ENCODE measurements at regions not wholly inside any gene's neighbourhood (a gene's known extent, or its start where the extent isn't known, plus 50 kb on each side); places are given as distances from the start of the nearest gene placed in this dataset.

GRCh38 chr20:39756828-39757227 lies 794.7 kb downstream of the DHX35 start:
- no peaks in the 10 kb centered on the region for H3K4me1 ChIP-seq (replicated peaks in 1 of 4; ENCODE audit: control insufficient read depth in 3 of 4, insufficient read depth in 4 of 4, low read length in 3 of 4)
- H3K4me2 ChIP-seq (ENCODE audit: insufficient read depth in 1 of 2, low read depth in 2 of 2, low read length in 2 of 2) = no peak overlapping the region
- peaks cover 0 to 1% of the 10 kb centered on the region in 2 experiments for H4K20me1 ChIP-seq (replicated peaks in 1 of 2; ENCODE audit: control insufficient read depth in 1 of 2, insufficient read depth in 2 of 2, low read length in 2 of 2)
- H3K18ac ChIP-seq (ENCODE audit: extremely low read depth, low read length) = no peak overlapping the region
- H4K91ac ChIP-seq (replicated peaks; ENCODE audit: insufficient read length, low read length) = no peak overlapping the region
- POLR2A ChIA-PET (ENCODE audit: partially characterized antibody) = no interaction called here
- H2BK120ac ChIP-seq (replicated peaks; ENCODE audit: low read depth, low read length) = no peak overlapping the region
- FAIRE-seq (no peak), DNase-seq (ENCODE audit: low read depth in 1 of 2, low spot score in 2 of 2) (no peak)
- H2BK5ac ChIP-seq (ENCODE audit: low read depth, low read length) = no peak overlapping the region
- H3K23ac ChIP-seq (ENCODE audit: insufficient read length) = no peak overlapping the region
- H3K4me3 ChIP-seq (ENCODE audit: extremely low read depth in 1 of 4, insufficient read depth in 2 of 4, low read depth in 3 of 4, low read length in 4 of 4) = no peak overlapping the region
- no peak overlapping the region for H2BK15ac ChIP-seq (ENCODE audit: low read length)
- no peak overlapping the region for H2AFZ ChIP-seq (ENCODE audit: low read length)
- no peak overlapping the region for H3K9ac ChIP-seq (replicated peaks in 1 of 4; ENCODE audit: extremely low read depth in 1 of 4, low read depth in 3 of 4, low read length in 3 of 4)
- no peak overlapping the region for H3K4ac ChIP-seq (replicated peaks; ENCODE audit: insufficient read length, low read depth, low read length)
- H3K56ac ChIP-seq (replicated peaks; ENCODE audit: insufficient read length, low read depth, low read length) = no peak overlapping the region
- no peaks in the 10 kb centered on the region for H3K23me2 ChIP-seq (ENCODE audit: low read depth, low read length)
- no peak overlapping the region for H2AK5ac ChIP-seq (ENCODE audit: low read depth, low read length)
- H4K8ac ChIP-seq (ENCODE audit: extremely low read depth, insufficient read depth, low read length) = no peak overlapping the region
- no peaks in the 10 kb centered on the region for H3K9me3 ChIP-seq (ENCODE audit: insufficient read depth in 2 of 2, low read depth in 1 of 2, low read length in 1 of 2)
- H3K27me3 ChIP-seq (replicated peaks in 1 of 4; ENCODE audit: control insufficient read depth in 3 of 4, extremely low read depth in 1 of 4, insufficient read depth in 3 of 4, low read length in 3 of 4) = no peaks in the 10 kb centered on the region
- no peaks in the 10 kb centered on the region for H3K79me1 ChIP-seq (ENCODE audit: low read depth, low read length)
- no peak overlapping the region for H2BK12ac ChIP-seq (ENCODE audit: low read depth, low read length)
- no peak overlapping the region for H3K27ac ChIP-seq (ENCODE audit: low read depth, low read length)
- no peak overlapping the region for H2BK20ac ChIP-seq (ENCODE audit: low read length)
- H3K36me3 ChIP-seq (ENCODE audit: control insufficient read depth in 2 of 4, insufficient read depth in 4 of 4, low read length in 3 of 4) = no peaks in the 10 kb centered on the region
- H3K14ac ChIP-seq (ENCODE audit: insufficient read length) = no peak overlapping the region
- no peak overlapping the region for H4K5ac ChIP-seq (ENCODE audit: insufficient read length, low read depth, low read length)
- CTCF ChIA-PET (ENCODE audit: partially characterized antibody) = no interaction called here
- no peak for TF ChIP-seq SIX5 (IDR thresholded peaks at IDR 0.05; ENCODE audit: low read depth, low read length)
- no peak for TF ChIP-seq TCF12 (IDR thresholded peaks at IDR 0.05; ENCODE audit: low read depth, low read length)
- TF ChIP-seq KDM1A (IDR thresholded peaks at IDR 0.05; ENCODE audit: borderline replicate concordance, low read length) = no peak
- TF ChIP-seq RXRA (IDR thresholded peaks at IDR 0.05; ENCODE audit: insufficient read depth, low read depth, low read length) = no peak
- TF ChIP-seq JUN (IDR thresholded peaks at IDR 0.05; ENCODE audit: low read depth, low read length) = no peak
- TF ChIP-seq SRF (IDR thresholded peaks at IDR 0.05; ENCODE audit: low read depth, low read length) = no peak
- no peak for TF ChIP-seq USF2 (IDR thresholded peaks at IDR 0.05; ENCODE audit: low read length)
- TF ChIP-seq CTCF (IDR thresholded peaks at IDR 0.05; ENCODE audit: control extremely low read depth in 1 of 3, insufficient read depth in 1 of 3, low read depth in 1 of 3, low read length in 3 of 3) = no peak
- TF ChIP-seq SP4 (IDR thresholded peaks at IDR 0.05; ENCODE audit: low read length) = no peak
- H3K79me2 ChIP-seq (ENCODE audit: control insufficient read depth in 1 of 2, insufficient read depth in 2 of 2, low read length in 2 of 2) = no peaks in the 10 kb centered on the region
